Embryonic facial prominence (tissue), 1 donor: ENCODE measurements at regions not wholly inside any gene's neighbourhood (a gene's known extent, or its start where the extent isn't known, plus 50 kb on each side); places are given as distances from the start of the nearest gene placed in this dataset.
"Not testable (repeated sequence)": the region's sequence is repeated elsewhere in the genome, so short reads cannot be mapped to it uniquely, and the experiment has no call there.

Source experiments
- DNase-seq: peaks from one replicate; pipeline ENCODE4 v3.0.0-alpha.2; 2016; ENCODE audit errors: extremely low spot score

DNA sequence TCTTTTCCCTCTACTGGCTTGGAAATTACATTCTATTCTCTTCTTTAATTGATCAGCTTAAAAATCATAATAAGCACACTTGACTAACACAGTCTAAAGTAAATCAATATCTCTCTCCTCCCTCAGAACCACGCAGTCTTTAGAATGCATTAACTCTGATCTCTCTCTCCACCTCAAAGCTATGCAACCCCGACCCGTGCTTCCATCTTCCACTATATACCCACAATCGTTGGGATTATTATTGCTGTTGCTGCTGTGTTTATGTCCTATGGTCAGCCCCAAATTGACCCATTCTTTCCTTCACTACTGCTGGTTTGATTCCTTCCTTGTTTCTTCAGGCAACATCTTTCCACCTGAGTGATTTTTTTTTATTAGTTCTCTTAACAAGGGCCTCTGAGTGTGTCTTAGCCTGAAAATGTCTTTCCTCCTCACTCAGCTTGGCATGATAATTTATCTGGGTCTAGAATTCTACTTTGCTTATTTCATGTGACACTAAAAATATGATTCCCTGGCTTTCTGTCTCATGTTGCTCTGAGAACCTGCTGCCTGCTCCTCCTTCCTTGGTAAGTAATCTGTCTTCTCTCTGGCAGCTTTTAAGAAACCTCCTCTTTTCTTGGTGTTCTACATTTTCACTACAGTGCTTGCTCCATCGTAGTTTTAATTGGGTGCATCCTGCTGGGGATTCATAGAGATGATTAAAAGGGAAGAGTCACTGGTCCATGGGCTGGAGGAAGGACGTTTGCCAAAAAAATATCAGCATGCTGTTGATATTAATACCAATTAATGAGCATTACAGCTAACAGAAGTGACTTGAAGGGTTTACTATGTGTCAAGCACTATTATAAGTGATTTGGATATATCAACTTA, 472.2 kb downstream of the MATN1 start:
- DNase-seq = no peak

GRCh38 chr1:30250338-30250983, 472.9 kb downstream of the MATN1 start:
- DNase-seq = no peak

GRCh38 chr1:30249446-30250337, 473.7 kb downstream of the MATN1 start:
- DNase-seq = no peak

GRCh38 chr1:30248774-30249173, 474.6 kb downstream of the MATN1 start:
- no peak for DNase-seq

GRCh38 chr1:30248373-30248772, 475.0 kb downstream of the MATN1 start:
- no peak for DNase-seq

GRCh38 chr1:30244801-30245200, 478.6 kb downstream of the MATN1 start:
- DNase-seq = no peak

- no peak for DNase-seq
Measured at GRCh38 chr1:30242722-30243457, 480.5 kb downstream of the MATN1 start.

DNA sequence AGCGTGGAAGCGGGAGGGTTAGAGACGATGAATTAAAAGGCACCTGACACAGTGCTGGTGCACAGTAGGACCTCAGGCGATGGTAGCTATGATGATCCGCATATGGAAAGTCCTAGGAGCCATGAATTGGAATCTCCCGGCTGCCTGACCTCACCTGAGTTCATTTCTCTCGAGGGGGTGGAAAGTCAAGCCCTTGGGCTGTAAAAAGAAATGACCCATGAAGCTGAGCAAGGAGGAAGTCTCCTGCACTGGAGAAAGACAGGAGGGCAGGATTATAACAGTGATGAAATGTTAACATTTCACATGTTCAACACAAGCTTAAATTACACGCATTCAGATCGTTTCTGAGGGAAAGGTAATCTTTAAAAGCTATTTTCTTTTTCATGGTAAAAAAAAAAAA, 481.2 kb downstream of the MATN1 start:
- DNase-seq = no peak

DNA sequence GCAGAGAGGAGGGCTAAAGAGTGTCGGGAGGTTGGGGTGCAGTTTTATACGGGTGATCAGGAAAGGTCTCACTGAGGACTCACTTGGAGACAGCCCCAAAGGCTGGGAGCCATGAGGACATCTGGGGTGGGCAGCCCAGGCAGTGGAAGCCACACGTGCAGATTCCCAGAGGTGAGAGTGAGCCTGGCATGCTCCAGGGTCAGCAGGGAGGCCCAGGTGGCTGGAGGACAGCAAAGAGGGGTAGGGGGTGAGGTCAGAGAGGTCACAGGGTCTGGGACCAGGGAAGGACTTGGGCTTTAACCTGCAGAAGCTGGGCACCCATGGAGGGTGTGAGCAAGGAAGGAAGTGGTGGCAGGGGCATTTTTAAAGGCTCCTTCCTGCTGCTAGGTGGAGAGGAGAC, 481.7 kb downstream of the MATN1 start:
- no peak for DNase-seq

DNA sequence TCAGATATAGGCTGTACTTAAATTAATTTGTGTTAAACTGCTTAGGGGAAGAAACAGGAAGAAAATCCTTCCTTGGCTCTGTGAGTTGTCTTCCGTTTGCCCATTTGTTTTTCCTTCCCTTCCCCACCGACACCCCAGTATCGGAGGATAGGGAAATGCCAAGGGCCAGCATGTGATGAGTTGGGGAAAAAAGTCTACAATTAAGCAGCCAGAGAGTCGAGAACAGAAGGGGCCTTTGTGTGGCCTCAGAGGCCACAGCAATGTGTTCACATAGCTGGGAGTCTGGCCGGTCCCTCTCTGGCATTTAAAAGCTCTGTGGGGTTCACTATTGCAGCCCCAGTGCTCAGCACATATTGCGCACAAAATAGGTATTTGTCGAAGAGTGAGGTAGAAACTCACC, 489.3 kb downstream of the MATN1 start:
- DNase-seq = no peak

DNA sequence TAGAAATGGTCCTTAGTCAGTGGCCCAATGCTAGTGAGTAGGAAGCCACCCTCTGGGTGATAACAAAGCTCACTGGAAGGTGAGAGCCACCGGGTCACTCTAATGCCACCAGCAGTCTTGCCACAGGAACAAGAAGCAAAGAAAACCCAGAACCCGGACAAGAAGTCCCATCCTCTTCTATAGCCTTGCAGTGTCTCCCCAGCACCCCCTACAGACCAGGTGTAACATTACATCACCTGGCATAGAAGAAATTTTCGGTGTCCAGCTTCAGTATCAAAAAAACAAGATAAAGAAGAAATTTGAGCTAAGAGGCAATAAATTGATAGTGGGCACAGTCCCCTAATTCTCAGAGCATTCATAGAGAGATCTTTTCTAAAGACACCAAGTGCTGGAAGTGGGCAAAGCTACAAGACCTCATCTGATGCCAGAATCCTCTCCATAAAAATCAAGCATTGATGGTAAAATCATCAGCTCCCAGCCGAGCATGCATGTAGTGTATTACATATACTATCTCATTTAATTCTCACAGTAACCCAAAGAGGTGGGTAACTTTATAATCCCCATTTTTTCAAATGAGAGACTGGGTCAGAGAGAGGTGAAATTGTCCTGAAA, 491.0 kb downstream of the MATN1 start:
- DNase-seq = no peak

- no peak for DNase-seq
Measured at GRCh38 chr1:30229960-30230359, 493.4 kb downstream of the MATN1 start.

DNA sequence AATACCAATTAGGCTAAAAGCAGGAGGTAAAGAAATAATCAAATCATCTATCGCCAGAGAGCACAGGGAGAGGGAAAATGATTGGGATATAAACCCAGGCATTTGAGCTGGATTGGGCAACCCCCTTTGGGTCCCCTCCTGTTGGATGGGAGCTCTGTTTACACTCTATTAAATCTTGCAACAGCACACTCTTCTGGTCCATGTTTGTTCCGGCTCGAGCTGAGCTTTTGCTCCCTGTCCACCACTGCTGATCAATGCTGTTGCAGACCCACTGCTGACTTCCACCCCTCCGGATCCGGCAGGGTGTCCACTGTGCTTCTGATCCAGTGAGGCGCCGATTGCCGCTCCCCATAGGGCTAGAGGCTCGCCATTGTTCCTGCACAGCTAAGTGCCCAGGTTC, 493.8 kb downstream of the MATN1 start:
- DNase-seq = no peak

GRCh38 chr1:30226648-30227047, 496.7 kb downstream of the MATN1 start:
- DNase-seq = no peak

GRCh38 chr1:30225357-30225756, 498.0 kb downstream of the MATN1 start:
- no peak for DNase-seq

DNA sequence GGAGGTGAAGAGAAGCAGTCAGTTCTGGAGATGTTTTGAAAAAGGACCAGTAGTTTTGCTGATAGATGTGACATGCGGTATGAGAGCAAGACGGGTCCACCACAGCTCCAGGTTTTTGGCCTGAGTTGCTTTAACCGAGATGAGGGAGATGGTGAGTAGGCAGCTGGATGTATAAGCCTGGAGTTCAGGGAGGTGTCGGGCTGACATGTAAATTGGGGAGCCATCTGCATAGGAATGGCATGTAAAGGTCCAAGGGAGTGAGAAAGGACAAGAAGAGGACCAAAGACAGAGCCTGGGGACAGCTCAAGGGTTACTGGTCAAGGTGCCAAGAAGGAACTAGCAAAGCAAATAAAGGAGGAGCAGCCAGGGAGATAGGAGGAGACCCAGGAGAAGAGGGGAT, 503.7 kb downstream of the MATN1 start:
- no peak for DNase-seq

DNA sequence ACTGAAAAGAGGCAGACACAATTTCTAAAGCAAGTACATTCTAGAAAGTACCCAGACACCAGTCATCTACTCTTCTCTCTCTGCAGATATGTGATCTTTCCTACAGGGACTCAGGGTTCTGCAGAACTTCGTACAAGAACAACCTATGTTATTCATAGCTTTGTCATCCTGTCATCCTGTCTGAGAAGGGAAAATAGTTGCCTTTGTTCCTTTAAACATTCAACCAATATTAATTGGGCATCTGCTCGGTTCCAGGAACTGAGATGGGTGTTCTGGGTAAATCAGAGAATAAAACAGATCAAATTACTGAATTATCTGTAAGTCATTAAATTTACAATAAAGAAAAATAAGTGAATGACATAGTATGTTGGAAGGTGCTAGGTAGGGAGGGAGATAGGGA, 504.9 kb downstream of the MATN1 start:
- no peak for DNase-seq

DNA sequence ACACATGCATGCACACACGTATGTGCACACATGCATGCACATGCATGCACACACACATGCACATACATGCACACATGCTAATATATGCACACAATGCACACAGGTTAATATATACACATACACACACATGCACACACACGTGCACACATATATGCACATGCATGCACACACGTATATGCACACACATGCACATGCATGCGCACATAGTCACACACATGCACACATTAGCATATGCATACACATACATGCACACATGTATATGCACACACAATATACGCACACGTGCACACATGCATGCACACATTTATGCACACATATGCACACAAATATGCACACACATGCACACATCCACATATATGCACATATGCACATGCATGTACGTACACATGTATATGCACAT, 506.8 kb downstream of the MATN1 start:
- no peak for DNase-seq

GRCh38 chr1:30213936-30214335, 509.4 kb downstream of the MATN1 start:
- no peak for DNase-seq

DNA sequence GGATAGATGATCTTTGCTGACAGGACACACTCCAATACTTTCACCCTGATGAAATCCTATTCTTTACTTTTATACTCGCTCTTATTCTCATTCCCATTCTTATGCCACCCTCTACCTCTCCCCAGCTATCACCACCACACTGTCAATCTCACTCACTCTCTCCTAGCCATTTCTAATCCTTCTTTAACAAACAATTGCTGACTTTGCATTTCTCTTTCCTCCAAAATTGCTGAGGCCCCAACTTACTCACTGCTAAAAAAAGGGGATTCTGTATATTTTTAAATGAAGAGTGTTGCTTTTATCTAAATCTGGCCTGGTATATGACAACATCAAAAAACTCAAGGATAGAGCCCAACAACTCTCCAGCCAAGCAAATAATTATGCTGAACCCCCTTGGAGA, 515.4 kb downstream of the MATN1 start:
- DNase-seq = not testable (repeated sequence)

- DNase-seq = not testable (repeated sequence)
Measured at GRCh38 chr1:30206631-30207030, 516.8 kb downstream of the MATN1 start.
